B cell (primary cell): ENCODE measurements at regions not wholly inside any gene's neighbourhood (a gene's known extent, or its start where the extent isn't known, plus 50 kb on each side); places are given as distances from the start of the nearest gene placed in this dataset.

Experiments
- CTCF ChIP-seq: fragments of 200-600 bp; IDR thresholded peaks from one replicate; pipeline ENCODE4 v1.8.0; 2022; ENCODE audit warnings: antibody characterized with exemption, mild to moderate bottlenecking
- EZH2 ChIP-seq: IDR thresholded peaks from 2 replicates; pipeline ENCODE4 v1.6.1; 2012; ENCODE audit warnings: borderline replicate concordance, low read depth, mild to moderate bottlenecking, moderate library complexity, low read length; ENCODE audit not compliant: insufficient read depth, poor library complexity, severe bottlenecking

GRCh38 chr10:20959242-20959641, 62.1 kb upstream of the NEBL start:
- no peak for TF ChIP-seq CTCF
- TF ChIP-seq EZH2: no peak
